Upper lobe of right lung (tissue), 1 donor: ENCODE measurements at regions not wholly inside any gene's neighbourhood (a gene's known extent, or its start where the extent isn't known, plus 50 kb on each side); places are given as distances from the start of the nearest gene placed in this dataset.

Experiments used
- ATAC-seq: fragments of 200-7000 bp; cut with Tn5 transposase; one replicate; pipeline ENCODE4 v1.9.1; 2020; ENCODE audit warnings: mild to moderate bottlenecking, moderate library complexity
- DNase-seq: peaks from one replicate; pipeline ENCODE4 v3.0.0-alpha.2; 2020
- H3K27ac ChIP-seq: fragments of 200-600 bp; one replicate; pipeline ENCODE4 v1.8.0; 2022
- H3K27me3 ChIP-seq: fragments of 200-600 bp; one replicate; pipeline ENCODE4 v1.8.0; 2022; ENCODE audit warnings: mild to moderate bottlenecking
- H3K36me3 ChIP-seq: fragments of 200-600 bp; one replicate; pipeline ENCODE4 v1.8.0; 2022
- H3K4me1 ChIP-seq: fragments of 200-600 bp; one replicate; pipeline ENCODE4 v1.8.0; 2022
- H3K4me3 ChIP-seq: fragments of 200-600 bp; one replicate; pipeline ENCODE4 v1.8.0; 2022; ENCODE audit warnings: mild to moderate bottlenecking
- H3K9me3 ChIP-seq: fragments of 200-600 bp; one replicate; pipeline ENCODE4 v1.8.0; 2022
- CTCF ChIP-seq: fragments of 200-600 bp; IDR thresholded peaks from one replicate; pipeline ENCODE4 v1.8.0; 2022; ENCODE audit warnings: antibody characterized with exemption
- intact Hi-C: fragments of 100-400 bp; cut with DNase I; formaldehyde crosslinking; loops from one replicate; pipeline ENCODE4 v1.11.0; 2022
- donor health status: DM: no; HTN: yes; CAD: no; lungs with severe emphysema.

GRCh38 chr4:108359130-108359985 is 190.6 kb upstream of the LEF1 start:
- DNase-seq (no peak), ATAC-seq (no peak)
- H3K9me3 ChIP-seq, result no peaks in the 10 kb centered on the region
- TF ChIP-seq CTCF, result no peak
- H3K27ac ChIP-seq, result no peak overlapping the region
- H3K27me3 ChIP-seq, result peaks cover 6% of the 10 kb centered on the region
- no peak overlapping the region for H3K4me3 ChIP-seq
- H3K36me3 ChIP-seq, result no peaks in the 10 kb centered on the region
- intact Hi-C loops, result no loop called here
- peaks cover 19% of the 10 kb centered on the region for H3K4me1 ChIP-seq

- no peak for TF ChIP-seq CTCF
- intact Hi-C loops, result no loop called here
- ATAC-seq, result no peak
- no peak overlapping the region for H3K27ac ChIP-seq
- H3K9me3 ChIP-seq, result no peaks in the 10 kb centered on the region
- peaks cover 13% of the 10 kb centered on the region for H3K4me1 ChIP-seq
- no peaks in the 10 kb centered on the region for H3K36me3 ChIP-seq
- H3K27me3 ChIP-seq, result peaks cover 6% of the 10 kb centered on the region
- no peak overlapping the region for H3K4me3 ChIP-seq
- no peak for DNase-seq
Observed at GRCh38 chr4:108355902-108356535, 187.3 kb upstream of the LEF1 start.

GRCh38 chr4:108355186-108355901 is 186.6 kb upstream of the LEF1 start:
- DNase-seq, result no peak

GRCh38 chr4:108352664-108353308 is 184.1 kb upstream of the LEF1 start:
- peaks cover 7% of the 10 kb centered on the region for H3K4me1 ChIP-seq
- H3K27ac ChIP-seq, result no peak overlapping the region
- intact Hi-C loops, result no loop called here
- H3K4me3 ChIP-seq, result no peak overlapping the region
- H3K27me3 ChIP-seq, result no peaks in the 10 kb centered on the region
- no peaks in the 10 kb centered on the region for H3K9me3 ChIP-seq
- ATAC-seq (no peak), DNase-seq (no peak)
- H3K36me3 ChIP-seq, result no peaks in the 10 kb centered on the region
- no peak for TF ChIP-seq CTCF

More at GRCh38 chr4:108355186-108355901, 186.6 kb upstream of the LEF1 start:
- Histone ChIP-seq H3K9me3 (no peaks in the 10 kb centered on the region), H3K36me3 (no peaks in the 10 kb centered on the region), H3K4me3 (no peak overlapping the region), H3K27ac (no peak overlapping the region), H3K4me1 (peaks cover 7% of the 10 kb centered on the region), H3K27me3 (peaks cover 6% of the 10 kb centered on the region)
- no peak for ATAC-seq
- TF ChIP-seq CTCF, result no peak
- intact Hi-C loops, result no loop called here

- Histone ChIP-seq H3K36me3 (no peaks in the 10 kb centered on the region), H3K27ac (no peak overlapping the region), H3K4me3 (no peak overlapping the region), H3K4me1 (peaks cover 7% of the 10 kb centered on the region), H3K27me3 (no peaks in the 10 kb centered on the region), H3K9me3 (no peaks in the 10 kb centered on the region)
- DNase-seq (no peak), ATAC-seq (no peak)
- TF ChIP-seq CTCF, result no peak
- intact Hi-C loops, result no loop called here
Observed at GRCh38 chr4:108351791-108352190, 183.1 kb upstream of the LEF1 start.
